ENCODE measurements at regions not wholly inside any gene's neighbourhood (a gene's known extent, or its start where the extent isn't known, plus 50 kb on each side); places are given as distances from the start of the nearest gene placed in this dataset.

DNA sequence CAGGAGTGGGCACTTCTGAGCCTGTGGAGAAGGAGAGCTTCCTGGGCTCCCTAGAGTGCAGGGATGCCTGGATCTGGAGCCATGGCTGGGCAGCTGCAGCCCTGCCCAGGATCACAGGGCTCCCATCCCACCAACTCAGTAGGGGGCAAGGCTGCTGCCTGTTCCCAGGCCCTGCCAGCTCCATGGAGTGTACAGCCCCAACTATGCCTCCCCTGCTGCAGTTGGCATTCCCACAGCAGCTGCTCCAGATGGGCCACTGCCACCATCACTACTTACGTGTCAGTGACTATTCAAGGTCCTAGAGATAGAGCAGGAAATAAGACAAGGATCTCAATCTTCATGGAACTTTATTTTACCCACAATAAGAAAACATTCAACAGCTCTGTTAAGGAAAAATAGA, 107.1 kb upstream of the TNPO1 start:
- Histone ChIP-seq H3K9me3 (ENCODE audit: control insufficient read depth, insufficient read depth, low read length) (peaks cover 18% of the 10 kb centered on the region), H3K4me2 (ENCODE audit: low read length) (0 out of 2 replicates have a peak overlapping the region, but pooled peaks have one; percentile 72), H3K9me2 (replicated peaks; ENCODE audit: control insufficient read depth, low read length) (no peaks in the 10 kb centered on the region), H3K27me3 (ENCODE audit: control insufficient read depth, low read length) (no peaks in the 10 kb centered on the region), H4K20me1 (ENCODE audit: control insufficient read depth, insufficient read depth, low read depth, low read length) (no peaks in the 10 kb centered on the region), H3K4me1 (ENCODE audit: control insufficient read depth, low read length) (peaks cover 40% of the 10 kb centered on the region), H3F3A (ENCODE audit: control insufficient read depth, insufficient read depth) (peaks cover 15% of the 10 kb centered on the region), H3K4me3 (ENCODE audit: low read length) (no peak overlapping the region), H3K27ac (ENCODE audit: low read depth, low read length) (no peak overlapping the region), H3K79me2 (ENCODE audit: control insufficient read depth, low read length) (no peaks in the 10 kb centered on the region), H3K36me3 (ENCODE audit: control insufficient read depth, low read length) (no peaks in the 10 kb centered on the region)
- TF ChIP-seq CTCF (IDR thresholded peaks at IDR 0.05; ENCODE audit: low read depth, low read length, poor library complexity, severe bottlenecking) (no peak), EZH2phosphoT487 (IDR thresholded peaks at IDR 0.05; ENCODE audit: borderline replicate concordance, low read length) (no peak)

- H4K20me1 ChIP-seq (ENCODE audit: control insufficient read depth, insufficient read depth, low read depth, low read length), result no peaks in the 10 kb centered on the region
- no peak overlapping the region for H3K4me3 ChIP-seq (ENCODE audit: low read length)
- H3K36me3 ChIP-seq (ENCODE audit: control insufficient read depth, low read length), result no peaks in the 10 kb centered on the region
- no peaks in the 10 kb centered on the region for H3K9me2 ChIP-seq (replicated peaks; ENCODE audit: control insufficient read depth, low read length)
- H3F3A ChIP-seq (ENCODE audit: control insufficient read depth, insufficient read depth), result peaks cover 2% of the 10 kb centered on the region; the same call in 1 of the 2 replicates
- peaks cover 21% of the 10 kb centered on the region for H3K4me1 ChIP-seq (ENCODE audit: control insufficient read depth, low read length)
- H3K27me3 ChIP-seq (ENCODE audit: control insufficient read depth, low read length), result no peaks in the 10 kb centered on the region
- TF ChIP-seq CTCF (IDR thresholded peaks at IDR 0.05; ENCODE audit: low read depth, low read length, poor library complexity, severe bottlenecking), result no peak
- no peak for TF ChIP-seq EZH2phosphoT487 (IDR thresholded peaks at IDR 0.05; ENCODE audit: borderline replicate concordance, low read length)
- H3K79me2 ChIP-seq (ENCODE audit: control insufficient read depth, low read length), result no peaks in the 10 kb centered on the region
- H3K4me2 ChIP-seq (ENCODE audit: low read length), result no peak overlapping the region
- peaks cover 18% of the 10 kb centered on the region for H3K9me3 ChIP-seq (ENCODE audit: control insufficient read depth, insufficient read depth, low read length)
- no peak overlapping the region for H3K27ac ChIP-seq (ENCODE audit: low read depth, low read length)
These were observed 111.3 kb upstream of the TNPO1 start for GRCh38 chr5:72705178-72705577.

DNA sequence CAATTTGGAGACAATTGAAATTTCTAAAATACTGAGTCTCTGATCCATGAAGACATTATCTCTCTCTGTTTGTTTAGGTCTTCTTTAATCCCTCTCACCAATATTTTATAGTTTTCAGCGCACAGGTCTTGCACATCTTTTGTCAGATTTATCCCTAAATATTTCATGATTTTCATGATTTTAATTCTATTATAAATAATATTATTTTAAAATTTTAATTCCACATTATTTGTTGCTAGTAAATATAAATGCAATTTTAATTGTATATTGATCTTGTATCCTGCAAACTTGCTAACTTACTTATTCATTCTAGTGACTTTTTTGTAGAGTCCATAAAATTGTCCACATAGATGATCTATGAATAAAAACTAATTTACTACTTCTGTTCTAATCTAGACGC, 112.6 kb upstream of the TNPO1 start:
- Histone ChIP-seq H3K27me3 (ENCODE audit: control insufficient read depth, low read length) (no peaks in the 10 kb centered on the region), H3K9me3 (ENCODE audit: control insufficient read depth, insufficient read depth, low read length) (peaks cover 12% of the 10 kb centered on the region), H3F3A (ENCODE audit: control insufficient read depth, insufficient read depth) (no peaks in the 10 kb centered on the region), H3K36me3 (ENCODE audit: control insufficient read depth, low read length) (no peaks in the 10 kb centered on the region), H4K20me1 (ENCODE audit: control insufficient read depth, insufficient read depth, low read depth, low read length) (no peaks in the 10 kb centered on the region), H3K4me2 (ENCODE audit: low read length) (no peak overlapping the region), H3K4me3 (ENCODE audit: low read length) (no peak overlapping the region), H3K4me1 (ENCODE audit: control insufficient read depth, low read length) (peaks cover 11% of the 10 kb centered on the region), H3K27ac (ENCODE audit: low read depth, low read length) (no peak overlapping the region), H3K79me2 (ENCODE audit: control insufficient read depth, low read length) (no peaks in the 10 kb centered on the region), H3K9me2 (replicated peaks; ENCODE audit: control insufficient read depth, low read length) (no peaks in the 10 kb centered on the region)
- no peak for TF ChIP-seq EZH2phosphoT487 (IDR thresholded peaks at IDR 0.05; ENCODE audit: borderline replicate concordance, low read length)
- no peak for TF ChIP-seq CTCF (IDR thresholded peaks at IDR 0.05; ENCODE audit: low read depth, low read length, poor library complexity, severe bottlenecking)
